ENCODE measurements at regions not wholly inside any gene's neighbourhood (a gene's known extent, or its start where the extent isn't known, plus 50 kb on each side); places are given as distances from the start of the nearest gene placed in this dataset.

- Histone ChIP-seq H3K4me2 (ENCODE audit: insufficient read depth, low read length) (no peak overlapping the region), H3K36me3 (ENCODE audit: insufficient read depth, low read length) (no peaks in the 10 kb centered on the region), H3K9ac (ENCODE audit: low read depth, low read length) (no peak overlapping the region), H4K20me1 (ENCODE audit: insufficient read depth, low read length) (no peaks in the 10 kb centered on the region), H3K4me1 (ENCODE audit: insufficient read depth, low read length) (no peaks in the 10 kb centered on the region), H3K27me3 (ENCODE audit: insufficient read depth, low read length, poor library complexity) (peaks cover 7% of the 10 kb centered on the region), H3K27ac (ENCODE audit: low read length) (no peak overlapping the region), H3K9me3 (ENCODE audit: insufficient read depth, low read length, severe bottlenecking) (no peaks in the 10 kb centered on the region), H3K79me2 (ENCODE audit: insufficient read depth, low read length) (no peaks in the 10 kb centered on the region), H3K4me3 (ENCODE audit: low read depth in 1 of 2, low read length in 2 of 2) (no peak overlapping the region), H2AFZ (ENCODE audit: low read depth, low read length) (no peak overlapping the region)
- no peak for TF ChIP-seq EZH2 (IDR thresholded peaks at IDR 0.05; ENCODE audit: borderline replicate concordance, low read depth, low read length, severe bottlenecking)
- TF ChIP-seq CTCF (IDR thresholded peaks at IDR 0.05; ENCODE audit: borderline replicate concordance, extremely low read depth, low read length, poor library complexity, severe bottlenecking), result no peak
- DNase-seq (no peak), ATAC-seq (ENCODE audit: insufficient read depth, low read depth) (no peak)
These were observed 107.1 kb downstream of the DACT1 start for GRCh38 chr14:58744801-58745394.

GRCh38 chr14:58746261-58746660 is 108.5 kb downstream of the DACT1 start:
- ATAC-seq (ENCODE audit: insufficient read depth, low read depth) (no peak), DNase-seq (no peak)
- Histone ChIP-seq H4K20me1 (ENCODE audit: insufficient read depth, low read length) (no peaks in the 10 kb centered on the region), H3K27ac (ENCODE audit: low read length) (no peak overlapping the region), H3K4me3 (ENCODE audit: low read depth in 1 of 2, low read length in 2 of 2) (no peak overlapping the region), H2AFZ (ENCODE audit: low read depth, low read length) (no peak overlapping the region), H3K36me3 (ENCODE audit: insufficient read depth, low read length) (no peaks in the 10 kb centered on the region), H3K79me2 (ENCODE audit: insufficient read depth, low read length) (no peaks in the 10 kb centered on the region), H3K9ac (ENCODE audit: low read depth, low read length) (no peak overlapping the region), H3K27me3 (ENCODE audit: insufficient read depth, low read length, poor library complexity) (peaks cover 4% of the 10 kb centered on the region), H3K4me1 (ENCODE audit: insufficient read depth, low read length) (no peaks in the 10 kb centered on the region), H3K4me2 (ENCODE audit: insufficient read depth, low read length) (no peak overlapping the region), H3K9me3 (ENCODE audit: insufficient read depth, low read length, severe bottlenecking) (no peaks in the 10 kb centered on the region)
- no peak for TF ChIP-seq CTCF (IDR thresholded peaks at IDR 0.05; ENCODE audit: borderline replicate concordance, extremely low read depth, low read length, poor library complexity, severe bottlenecking)
- no peak for TF ChIP-seq EZH2 (IDR thresholded peaks at IDR 0.05; ENCODE audit: borderline replicate concordance, low read depth, low read length, severe bottlenecking)

GRCh38 chr14:58746701-58747100 is 108.9 kb downstream of the DACT1 start:
- DNase-seq (no peak), ATAC-seq (ENCODE audit: insufficient read depth, low read depth) (no peak)
- Histone ChIP-seq H3K4me1 (ENCODE audit: insufficient read depth, low read length) (no peaks in the 10 kb centered on the region), H3K27ac (ENCODE audit: low read length) (no peak overlapping the region), H3K36me3 (ENCODE audit: insufficient read depth, low read length) (no peaks in the 10 kb centered on the region), H3K9me3 (ENCODE audit: insufficient read depth, low read length, severe bottlenecking) (no peaks in the 10 kb centered on the region), H3K79me2 (ENCODE audit: insufficient read depth, low read length) (no peaks in the 10 kb centered on the region), H3K9ac (ENCODE audit: low read depth, low read length) (no peak overlapping the region), H3K4me2 (ENCODE audit: insufficient read depth, low read length) (no peak overlapping the region), H3K4me3 (ENCODE audit: low read depth in 1 of 2, low read length in 2 of 2) (no peak overlapping the region), H3K27me3 (ENCODE audit: insufficient read depth, low read length, poor library complexity) (peaks cover under 1% of the 10 kb centered on the region), H2AFZ (ENCODE audit: low read depth, low read length) (no peak overlapping the region), H4K20me1 (ENCODE audit: insufficient read depth, low read length) (no peaks in the 10 kb centered on the region)
- TF ChIP-seq EZH2 (IDR thresholded peaks at IDR 0.05; ENCODE audit: borderline replicate concordance, low read depth, low read length, severe bottlenecking), result no peak
- TF ChIP-seq CTCF (IDR thresholded peaks at IDR 0.05; ENCODE audit: borderline replicate concordance, extremely low read depth, low read length, poor library complexity, severe bottlenecking), result no peak

Data from DND-41 (cell line).